Chondrocyte (in vitro differentiated cells): ENCODE measurements at regions not wholly inside any gene's neighbourhood (a gene's known extent, or its start where the extent isn't known, plus 50 kb on each side); places are given as distances from the start of the nearest gene placed in this dataset.

Experiments used
- DNase-seq: peaks from one replicate; pipeline ENCODE4 v3.0.0; 2021; ENCODE audit warnings: mixed read lengths, low spot score
- H3K27ac Mint-ChIP-seq: one replicate; pipeline ENCODE4 v1.8.0; 2021; ENCODE audit warnings: mild to moderate bottlenecking, moderate library complexity, mixed read lengths; ENCODE audit not compliant: unreplicated experiment
- H3K27me3 Mint-ChIP-seq: 2 replicates; pipeline ENCODE4 v1.8.0; 2021; ENCODE audit warnings: low read depth, mixed read lengths
- H3K36me3 Mint-ChIP-seq: 2 replicates; pipeline ENCODE4 v1.8.0; 2021; ENCODE audit warnings: low read depth, mixed read lengths
- H3K4me1 Mint-ChIP-seq: 2 replicates; pipeline ENCODE4 v1.8.0; 2021; ENCODE audit warnings: low read depth, mild to moderate bottlenecking, mixed read lengths
- H3K4me3 Mint-ChIP-seq: one replicate; pipeline ENCODE4 v1.8.0; 2021; ENCODE audit warnings: mild to moderate bottlenecking, moderate library complexity, mixed read lengths; ENCODE audit not compliant: unreplicated experiment
- H3K9me3 Mint-ChIP-seq: 2 replicates; pipeline ENCODE4 v1.8.0; 2021; ENCODE audit warnings: low read depth, mixed read lengths
- TF ChIP-seq, protein P1 (sequence below): fragments of 200-600 bp; sonication (generic); IDR thresholded peaks from 2 replicates; pipeline ENCODE4 v1.5.0; 2021; ENCODE audit warnings: antibody characterized with exemption, mild to moderate bottlenecking, moderate library complexity

DNA sequence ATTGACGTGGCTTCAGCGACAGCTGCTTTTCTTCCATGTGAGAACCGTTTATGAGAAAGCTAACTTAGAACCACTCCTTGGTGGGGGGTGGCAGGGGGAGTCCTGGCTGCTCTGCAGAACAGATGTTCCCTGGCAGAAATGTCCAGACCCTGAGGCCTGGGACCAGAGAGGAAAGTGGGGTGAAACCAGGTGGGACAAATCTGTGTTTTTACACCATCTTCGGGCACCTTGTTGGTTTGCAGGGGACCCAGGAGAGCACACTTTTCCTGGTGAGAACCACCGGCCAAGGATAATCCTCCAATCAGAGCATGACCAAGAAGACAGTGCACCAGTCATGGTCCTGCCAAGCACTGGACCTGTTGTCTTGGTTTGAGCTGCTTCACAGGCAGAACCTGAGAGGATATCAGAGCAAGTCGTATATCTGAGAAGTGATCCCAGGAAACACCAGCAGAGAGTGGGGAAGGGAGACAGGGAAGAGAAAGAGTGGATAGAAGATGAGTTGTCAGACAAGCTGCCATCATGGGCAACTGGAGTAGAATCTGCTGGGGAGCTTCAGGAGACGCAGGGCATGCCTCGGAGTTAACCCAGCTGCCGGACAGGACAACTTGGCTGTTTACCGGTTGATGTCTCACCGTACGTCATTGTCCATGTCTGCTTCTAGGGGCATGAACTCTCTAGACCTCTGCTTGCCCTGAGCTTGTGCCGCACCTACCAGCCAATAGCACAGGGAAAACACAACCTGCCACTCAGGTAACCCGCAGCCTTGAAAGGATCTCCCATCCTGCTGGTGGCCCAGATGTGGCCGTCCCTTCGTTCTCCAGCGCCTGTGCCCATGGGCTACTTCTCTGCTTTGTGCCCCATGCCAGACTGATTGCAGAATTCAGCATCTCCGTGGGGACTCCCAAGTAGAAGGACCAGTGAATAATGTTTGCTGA, 178.4 kb upstream of the MVB12B start:
- Mint-ChIP-seq H3K4me3 (no peak overlapping the region), H3K27ac (no peak overlapping the region), H3K27me3 (peaks cover 50% of the 10 kb centered on the region), H3K4me1 (no peaks in the 10 kb centered on the region), H3K36me3 (peaks cover 1% of the 10 kb centered on the region), H3K9me3 (no peaks in the 10 kb centered on the region)
- peak; percentile 50 for DNase-seq
- TF ChIP-seq, protein P1, sequence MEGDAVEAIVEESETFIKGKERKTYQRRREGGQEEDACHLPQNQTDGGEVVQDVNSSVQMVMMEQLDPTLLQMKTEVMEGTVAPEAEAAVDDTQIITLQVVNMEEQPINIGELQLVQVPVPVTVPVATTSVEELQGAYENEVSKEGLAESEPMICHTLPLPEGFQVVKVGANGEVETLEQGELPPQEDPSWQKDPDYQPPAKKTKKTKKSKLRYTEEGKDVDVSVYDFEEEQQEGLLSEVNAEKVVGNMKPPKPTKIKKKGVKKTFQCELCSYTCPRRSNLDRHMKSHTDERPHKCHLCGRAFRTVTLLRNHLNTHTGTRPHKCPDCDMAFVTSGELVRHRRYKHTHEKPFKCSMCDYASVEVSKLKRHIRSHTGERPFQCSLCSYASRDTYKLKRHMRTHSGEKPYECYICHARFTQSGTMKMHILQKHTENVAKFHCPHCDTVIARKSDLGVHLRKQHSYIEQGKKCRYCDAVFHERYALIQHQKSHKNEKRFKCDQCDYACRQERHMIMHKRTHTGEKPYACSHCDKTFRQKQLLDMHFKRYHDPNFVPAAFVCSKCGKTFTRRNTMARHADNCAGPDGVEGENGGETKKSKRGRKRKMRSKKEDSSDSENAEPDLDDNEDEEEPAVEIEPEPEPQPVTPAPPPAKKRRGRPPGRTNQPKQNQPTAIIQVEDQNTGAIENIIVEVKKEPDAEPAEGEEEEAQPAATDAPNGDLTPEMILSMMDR, result no peak

DNA sequence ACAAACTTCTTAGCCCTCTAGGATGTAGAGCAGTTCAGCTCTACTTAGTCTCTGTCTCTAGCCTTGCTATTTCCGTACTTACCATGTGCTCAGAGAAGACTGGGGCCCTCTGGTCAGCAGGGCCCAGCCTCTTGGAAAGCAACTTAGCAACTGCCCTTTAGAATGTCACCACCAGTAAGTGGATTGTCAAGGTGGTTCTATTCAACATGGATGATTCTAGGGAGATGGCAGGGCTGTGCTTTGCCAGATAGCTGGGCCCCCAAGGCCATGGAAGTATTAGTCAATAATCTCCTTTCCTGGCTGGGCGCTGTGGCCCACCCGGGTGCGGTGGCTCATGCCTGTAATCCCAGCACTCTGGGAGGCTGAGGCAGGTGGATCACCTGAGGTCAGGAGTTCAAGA, 177.6 kb upstream of the MVB12B start:
- TF ChIP-seq, protein P1, result no peak
- H3K9me3 Mint-ChIP-seq, result no peaks in the 10 kb centered on the region
- DNase-seq, result peak; percentile 25
- H3K4me3 Mint-ChIP-seq, result no peak overlapping the region
- H3K36me3 Mint-ChIP-seq, result peaks cover 1% of the 10 kb centered on the region
- no peaks in the 10 kb centered on the region for H3K4me1 Mint-ChIP-seq
- peaks cover 55% of the 10 kb centered on the region for H3K27me3 Mint-ChIP-seq
- H3K27ac Mint-ChIP-seq, result no peak overlapping the region

DNA sequence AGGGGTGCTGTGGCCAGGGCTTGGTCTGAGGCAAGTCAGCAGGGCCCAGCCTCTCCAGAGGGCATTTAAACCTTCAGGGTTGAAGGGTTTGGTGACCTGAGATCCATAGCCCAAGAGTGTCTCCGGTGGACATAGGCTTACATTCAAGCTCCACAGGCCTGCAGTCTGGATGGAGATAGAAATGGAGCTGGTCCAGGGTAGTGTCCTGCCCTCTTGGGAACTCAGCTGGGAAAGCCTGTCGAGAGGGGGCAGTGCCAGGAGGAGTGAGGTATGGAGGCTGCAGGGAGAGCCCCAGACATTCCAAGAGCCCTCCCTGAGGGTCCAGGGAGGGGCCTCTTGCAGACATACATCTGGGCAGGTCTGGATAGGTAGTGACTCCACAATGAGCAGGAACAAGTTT, 177.0 kb upstream of the MVB12B start:
- TF ChIP-seq, protein P1, result no peak
- Mint-ChIP-seq H3K4me1 (no peaks in the 10 kb centered on the region), H3K4me3 (no peak overlapping the region), H3K36me3 (peaks cover 1% of the 10 kb centered on the region), H3K27me3 (peaks cover 51% of the 10 kb centered on the region), H3K27ac (no peak overlapping the region), H3K9me3 (no peaks in the 10 kb centered on the region)
- peak; percentile 41 for DNase-seq

DNA sequence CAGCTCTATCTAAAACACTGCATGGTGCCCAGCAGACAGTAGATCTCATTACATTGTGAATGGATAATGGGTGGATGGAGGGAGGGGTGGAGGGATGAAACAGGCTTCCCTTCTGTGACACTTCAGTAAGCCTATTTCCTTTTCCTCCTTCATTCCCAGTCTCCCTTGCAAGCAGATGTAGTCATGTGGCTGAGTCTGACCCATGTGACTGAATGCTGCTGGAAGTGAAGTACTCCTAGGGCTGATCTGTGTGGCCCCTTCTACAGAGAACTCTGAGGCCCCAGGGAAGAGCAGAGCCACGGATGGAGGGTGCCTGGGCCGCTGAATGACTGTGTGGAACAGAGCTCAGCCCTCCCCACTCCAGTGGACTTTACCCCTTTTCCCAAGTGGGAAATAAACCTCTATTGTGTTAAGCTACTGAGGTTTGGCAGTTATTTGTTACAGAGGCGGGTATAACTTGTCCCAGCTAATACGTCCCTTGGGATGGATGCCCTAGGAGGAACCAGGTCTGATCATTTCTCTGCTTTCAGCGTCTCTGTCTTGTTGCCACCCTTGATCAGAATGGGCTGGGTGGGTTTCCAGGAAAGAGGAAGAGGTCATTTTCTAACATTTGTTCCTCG, 176.1 kb upstream of the MVB12B start:
- no peak overlapping the region for H3K4me3 Mint-ChIP-seq
- H3K27ac Mint-ChIP-seq, result no peak overlapping the region
- H3K27me3 Mint-ChIP-seq, result peaks cover 43% of the 10 kb centered on the region
- TF ChIP-seq, protein P1, result no peak
- H3K9me3 Mint-ChIP-seq, result no peaks in the 10 kb centered on the region
- peak; percentile 43 for DNase-seq
- H3K4me1 Mint-ChIP-seq, result no peaks in the 10 kb centered on the region
- peaks cover 1% of the 10 kb centered on the region for H3K36me3 Mint-ChIP-seq

DNA sequence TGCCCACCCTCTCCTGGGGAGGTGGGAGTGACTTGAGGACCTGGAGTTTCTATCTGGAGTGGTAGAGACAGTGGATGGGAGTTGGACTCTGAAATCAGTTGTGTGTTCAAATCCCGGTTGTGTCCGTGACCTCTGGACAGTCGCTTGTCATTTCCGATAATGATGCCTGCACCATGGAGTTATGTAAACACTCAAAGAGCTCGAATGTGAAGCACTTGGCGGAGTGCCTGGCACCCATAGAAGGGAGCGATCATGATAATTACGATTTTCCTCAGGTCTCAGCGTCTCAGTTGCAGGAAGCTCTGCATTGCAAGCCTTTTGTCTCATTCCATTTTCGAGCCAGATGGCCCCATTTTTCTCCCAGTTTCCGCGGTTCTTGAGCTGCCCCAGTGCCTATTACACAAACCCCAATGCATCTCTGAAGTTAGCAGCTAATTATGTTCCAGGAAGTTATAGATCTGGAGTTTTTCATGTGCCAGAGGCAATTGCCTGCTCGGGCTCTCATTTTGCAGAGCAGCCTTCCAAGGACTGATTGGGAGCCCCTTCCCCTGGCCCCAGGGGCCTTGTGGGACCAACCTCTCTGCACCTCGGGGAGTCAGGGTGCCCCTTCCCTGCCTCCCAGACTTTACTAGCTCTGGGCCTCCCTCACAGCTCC, 175.5 kb upstream of the MVB12B start:
- no peak overlapping the region for H3K27ac Mint-ChIP-seq
- H3K4me3 Mint-ChIP-seq, result no peak overlapping the region
- peaks cover under 1% of the 10 kb centered on the region for H3K36me3 Mint-ChIP-seq
- no peaks in the 10 kb centered on the region for H3K9me3 Mint-ChIP-seq
- TF ChIP-seq, protein P1, result no peak
- peaks cover 40% of the 10 kb centered on the region for H3K27me3 Mint-ChIP-seq
- no peak for DNase-seq
- no peaks in the 10 kb centered on the region for H3K4me1 Mint-ChIP-seq
